Astrocyte (in vitro differentiated cells and primary cell): ENCODE measurements at regions not wholly inside any gene's neighbourhood (a gene's known extent, or its start where the extent isn't known, plus 50 kb on each side); places are given as distances from the start of the nearest gene placed in this dataset.

Source experiments
- CTCF ChIP-seq: IDR thresholded peaks from 2 replicates; pipeline ENCODE4 v1.5.1; 2011; ENCODE audit warnings: low read depth, mild to moderate bottlenecking, inconsistent platforms, low read length, moderate library complexity; ENCODE audit not compliant: insufficient read depth
- EZH2 ChIP-seq: IDR thresholded peaks from 2 replicates; pipeline ENCODE4 v1.6.1; 2012; ENCODE audit warnings: mild to moderate bottlenecking, low read length, inconsistent platforms; ENCODE audit not compliant: insufficient read depth

DNA sequence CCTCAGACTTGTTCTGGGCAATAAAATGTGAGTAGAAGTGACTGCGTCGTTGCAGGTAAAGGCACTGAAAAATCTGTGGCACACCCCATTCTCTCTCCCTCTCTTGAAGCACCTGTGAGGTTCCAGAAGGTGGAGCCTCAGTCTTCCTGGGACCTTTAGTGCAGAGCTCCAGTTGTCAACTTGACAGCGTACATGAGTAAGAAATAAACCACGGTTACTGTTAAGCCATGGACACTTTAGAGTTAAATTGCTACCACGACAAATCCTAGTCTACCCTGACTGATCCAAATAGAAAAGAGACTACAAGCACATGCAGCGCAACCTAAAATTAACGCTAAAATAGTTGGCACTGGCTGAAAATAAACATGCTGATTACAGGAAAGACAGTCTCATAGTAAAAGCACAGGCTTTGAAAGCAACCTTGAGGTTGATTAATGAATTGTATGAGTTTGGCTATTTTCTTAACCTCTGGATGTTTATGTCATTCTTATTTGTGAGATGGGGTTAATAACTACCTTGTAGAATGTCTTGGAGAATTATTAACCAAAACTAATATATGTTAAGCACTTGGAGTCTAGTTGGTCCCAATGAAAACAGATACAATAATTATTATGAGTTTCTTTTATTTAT lies 93.0 kb upstream of the PLPPR4 start:
- TF ChIP-seq EZH2 (no peak), CTCF (no peak)
